ENCODE measurements at regions not wholly inside any gene's neighbourhood (a gene's known extent, or its start where the extent isn't known, plus 50 kb on each side); places are given as distances from the start of the nearest gene placed in this dataset.

DNA sequence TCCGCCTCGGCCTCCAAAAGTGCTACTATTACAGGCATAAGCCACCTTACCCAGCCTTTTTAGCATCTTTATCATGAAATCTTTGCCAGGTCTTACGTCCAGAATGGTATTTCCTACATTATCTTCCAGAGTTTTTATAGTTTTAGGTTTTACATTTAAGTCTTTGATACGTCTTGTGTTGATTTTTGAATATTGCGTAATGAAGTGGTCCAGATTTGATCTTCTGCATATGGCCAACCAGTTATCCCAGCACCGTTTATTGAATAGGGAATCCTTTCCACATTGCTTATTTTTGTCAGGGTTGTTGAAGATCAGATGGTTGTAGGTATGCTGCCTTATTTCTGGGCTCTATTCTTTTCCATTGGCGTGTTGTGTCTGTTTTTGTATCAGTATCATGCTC, 349.6 kb downstream of the KCTD8 start:
- Histone ChIP-seq H3K4me1 (replicated peaks in 1 of 2) (no peaks in the 10 kb centered on the region), H3K36me3 (replicated peaks in 1 of 2) (no peaks in the 10 kb centered on the region), H3K27me3 (no peaks in the 10 kb centered on the region), H3K9me3 (replicated peaks in 1 of 3) (peaks cover 0 to 3% (median 0%) of the 10 kb centered on the region in 3 donors), H3K4me3 (no peak overlapping the region), H3K27ac (no peak overlapping the region)
- no peak for TF ChIP-seq POLR2A (IDR thresholded peaks at IDR 0.05)
- TF ChIP-seq, protein P1, sequence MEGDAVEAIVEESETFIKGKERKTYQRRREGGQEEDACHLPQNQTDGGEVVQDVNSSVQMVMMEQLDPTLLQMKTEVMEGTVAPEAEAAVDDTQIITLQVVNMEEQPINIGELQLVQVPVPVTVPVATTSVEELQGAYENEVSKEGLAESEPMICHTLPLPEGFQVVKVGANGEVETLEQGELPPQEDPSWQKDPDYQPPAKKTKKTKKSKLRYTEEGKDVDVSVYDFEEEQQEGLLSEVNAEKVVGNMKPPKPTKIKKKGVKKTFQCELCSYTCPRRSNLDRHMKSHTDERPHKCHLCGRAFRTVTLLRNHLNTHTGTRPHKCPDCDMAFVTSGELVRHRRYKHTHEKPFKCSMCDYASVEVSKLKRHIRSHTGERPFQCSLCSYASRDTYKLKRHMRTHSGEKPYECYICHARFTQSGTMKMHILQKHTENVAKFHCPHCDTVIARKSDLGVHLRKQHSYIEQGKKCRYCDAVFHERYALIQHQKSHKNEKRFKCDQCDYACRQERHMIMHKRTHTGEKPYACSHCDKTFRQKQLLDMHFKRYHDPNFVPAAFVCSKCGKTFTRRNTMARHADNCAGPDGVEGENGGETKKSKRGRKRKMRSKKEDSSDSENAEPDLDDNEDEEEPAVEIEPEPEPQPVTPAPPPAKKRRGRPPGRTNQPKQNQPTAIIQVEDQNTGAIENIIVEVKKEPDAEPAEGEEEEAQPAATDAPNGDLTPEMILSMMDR (IDR thresholded peaks at IDR 0.05) = no peak
- 82 to 86% (median 85%) methylated on average over 7 of the region's 7 CpGs for WGBS, 4 donors
- intact Hi-C loops (cut with DNase I) = no loop called here
- DNase-seq = no peak

DNA sequence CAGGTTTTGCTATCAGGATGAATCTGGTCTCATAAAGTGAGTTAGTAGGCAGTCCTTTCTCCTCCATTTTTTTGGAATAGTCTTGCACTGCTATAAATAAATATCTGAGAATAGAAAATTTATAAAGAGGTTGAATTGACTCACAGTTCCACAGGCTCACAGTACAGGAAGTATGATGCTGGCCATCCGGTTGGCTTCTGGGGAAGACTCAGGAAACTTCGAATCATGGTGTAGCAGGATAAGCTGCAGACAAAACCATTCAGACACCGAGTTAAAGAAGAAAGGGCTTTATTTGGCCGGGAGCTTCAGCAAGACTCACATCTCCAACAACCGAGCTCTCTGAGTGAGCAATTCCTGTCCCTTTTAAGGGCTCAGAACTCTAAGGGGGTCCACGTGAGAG, 348.2 kb downstream of the KCTD8 start:
- Histone ChIP-seq H3K27ac (no peak overlapping the region), H3K4me1 (replicated peaks in 1 of 2) (no peaks in the 10 kb centered on the region), H3K9me3 (replicated peaks in 1 of 3) (peaks cover 0 to 3% (median 0%) of the 10 kb centered on the region in 3 donors), H3K27me3 (no peaks in the 10 kb centered on the region), H3K36me3 (replicated peaks in 1 of 2) (no peaks in the 10 kb centered on the region), H3K4me3 (no peak overlapping the region)
- intact Hi-C loops (cut with DNase I) = no loop called here
- no peak for TF ChIP-seq POLR2A (IDR thresholded peaks at IDR 0.05)
- TF ChIP-seq, protein P1 (IDR thresholded peaks at IDR 0.05) = no peak
- 78 to 86% (median 85%) methylated on average over 6 of the region's 6 CpGs for WGBS, 4 donors
- DNase-seq = no peak

DNA sequence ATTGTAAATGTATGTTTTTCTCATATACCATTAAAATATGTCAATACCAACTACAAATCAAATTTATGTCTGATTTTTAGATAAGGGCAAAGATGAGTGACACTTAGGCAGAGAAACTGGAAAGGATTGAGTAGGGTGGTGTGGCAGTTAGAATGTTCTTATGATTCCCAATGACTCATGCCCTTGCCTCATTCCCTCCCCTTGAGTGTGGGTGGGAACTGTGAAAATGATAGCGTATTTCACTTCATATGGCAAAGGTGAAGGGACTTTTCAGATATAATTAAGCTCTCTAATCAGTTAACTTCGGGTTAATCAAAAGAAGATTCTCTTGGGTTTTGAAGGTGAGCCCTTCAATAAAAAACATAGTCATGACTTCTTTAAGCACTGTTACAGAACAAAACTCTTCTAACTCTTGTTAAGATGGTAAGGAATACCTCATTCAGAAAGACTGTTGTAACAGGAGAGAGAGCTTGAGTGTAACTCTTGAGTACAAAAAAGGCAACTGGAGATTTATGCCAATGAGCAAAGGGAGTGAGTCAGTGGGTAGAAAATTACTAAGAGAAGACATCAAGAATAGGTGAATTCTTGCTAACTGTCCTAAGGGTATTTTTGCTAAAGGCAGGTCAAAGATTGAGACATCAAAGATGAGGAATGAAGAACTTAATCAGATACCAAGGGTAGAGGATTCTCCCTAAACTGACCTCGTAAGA, 329.5 kb downstream of the KCTD8 start:
- 45 to 67% (median 52%) methylated on average over 3 of the region's 3 CpGs for WGBS, 4 donors
- intact Hi-C loops (cut with DNase I) = no loop called here

DNA sequence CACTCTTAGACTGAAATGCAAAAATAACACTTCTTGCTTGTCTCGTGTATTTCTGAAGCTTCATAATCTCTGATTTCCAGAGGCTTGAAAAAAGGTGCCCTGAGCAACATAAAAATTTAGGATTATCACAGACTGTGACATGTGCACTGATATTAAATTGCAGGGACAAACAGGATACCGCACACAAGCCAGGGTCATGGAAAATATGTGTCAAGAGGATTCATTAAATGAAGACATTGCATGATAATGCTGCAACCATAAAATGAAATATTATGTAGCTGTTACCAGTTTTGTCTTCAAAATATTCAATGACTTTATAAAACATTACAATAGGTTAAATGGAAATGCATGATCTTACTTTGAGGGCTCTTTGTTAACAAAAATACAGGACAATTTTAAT, 328.0 kb downstream of the KCTD8 start:
- intact Hi-C loops (cut with DNase I) = no loop called here
- no peak overlapping the region for H3K4me3 ChIP-seq
- H3K36me3 ChIP-seq (replicated peaks in 1 of 2) = no peaks in the 10 kb centered on the region
- no peak for DNase-seq
- no peaks in the 10 kb centered on the region for H3K9me3 ChIP-seq (replicated peaks in 1 of 3)
- 51 to 61% (median 56%) methylated on average over 2 of the region's 2 CpGs for WGBS, 4 donors
- TF ChIP-seq POLR2A (IDR thresholded peaks at IDR 0.05) = no peak
- TF ChIP-seq, protein P1 (IDR thresholded peaks at IDR 0.05) = no peak
- no peak overlapping the region for H3K27ac ChIP-seq
- no peaks in the 10 kb centered on the region for H3K4me1 ChIP-seq (replicated peaks in 1 of 2)
- H3K27me3 ChIP-seq = no peaks in the 10 kb centered on the region

More for the DNA sequence above, 329.5 kb downstream of the KCTD8 start:
- H3K9me3 ChIP-seq (replicated peaks in 1 of 3) = no peaks in the 10 kb centered on the region
- no peaks in the 10 kb centered on the region for H3K27me3 ChIP-seq
- no peak overlapping the region for H3K4me3 ChIP-seq
- no peaks in the 10 kb centered on the region for H3K36me3 ChIP-seq (replicated peaks in 1 of 2)
- DNase-seq = no peak
- no peaks in the 10 kb centered on the region for H3K4me1 ChIP-seq (replicated peaks in 1 of 2)
- no peak overlapping the region for H3K27ac ChIP-seq
- no peak for TF ChIP-seq POLR2A (IDR thresholded peaks at IDR 0.05)
- TF ChIP-seq, protein P1 (IDR thresholded peaks at IDR 0.05) = no peak

Measured in adrenal gland (tissue), 9 donors.